Thyroid gland (tissue), 4 donors: ENCODE measurements at regions not wholly inside any gene's neighbourhood (a gene's known extent, or its start where the extent isn't known, plus 50 kb on each side); places are given as distances from the start of the nearest gene placed in this dataset.

ENCODE experiments used
- POLR2A ChIP-seq, 2 donors: fragments of 450-650 bp; IDR thresholded peaks; one replicate each; pipeline ENCODE4 v1.6.1; 2017; ENCODE audit warnings: antibody characterized with exemption in 2 of 2, mild to moderate bottlenecking in 2 of 2, moderate library complexity in 1 of 2
- TF ChIP-seq, protein P1 (sequence below), 6 experiments: fragments of 200-600 bp in 3 of 6; fragments of 450-650 bp in 3 of 6; sonication (generic) in 3 of 6; IDR thresholded peaks; one replicate each; pipeline ENCODE4 v1.5.1; 2016 to 2019; ENCODE audit warnings: antibody characterized with exemption in 6 of 6, mild to moderate bottlenecking in 2 of 6, inconsistent platforms in 1 of 6, moderate library complexity in 1 of 6

DNA sequence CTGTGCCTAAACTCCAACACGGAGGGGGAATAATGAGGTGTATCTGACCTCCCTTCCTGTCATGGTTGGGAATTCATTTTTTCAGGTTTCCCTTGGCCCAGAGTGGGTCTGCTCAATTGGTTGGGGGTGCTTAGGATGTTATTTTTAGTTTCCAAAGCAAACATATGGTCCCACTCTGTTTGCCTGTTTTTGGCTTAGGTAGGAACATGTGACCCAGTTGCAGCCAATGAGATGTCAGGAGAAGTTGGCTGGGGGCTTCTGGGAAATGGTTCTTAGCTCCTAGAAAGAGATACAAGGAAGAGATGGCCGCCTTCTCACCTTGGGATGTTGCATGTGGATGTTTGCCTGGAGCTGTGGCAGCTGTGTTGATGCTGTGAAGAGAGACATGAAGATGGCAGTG, 147.9 kb upstream of the RFLNA start:
- TF ChIP-seq POLR2A (IDR thresholded peaks at IDR 0.05), result no peak
- TF ChIP-seq, protein P1, sequence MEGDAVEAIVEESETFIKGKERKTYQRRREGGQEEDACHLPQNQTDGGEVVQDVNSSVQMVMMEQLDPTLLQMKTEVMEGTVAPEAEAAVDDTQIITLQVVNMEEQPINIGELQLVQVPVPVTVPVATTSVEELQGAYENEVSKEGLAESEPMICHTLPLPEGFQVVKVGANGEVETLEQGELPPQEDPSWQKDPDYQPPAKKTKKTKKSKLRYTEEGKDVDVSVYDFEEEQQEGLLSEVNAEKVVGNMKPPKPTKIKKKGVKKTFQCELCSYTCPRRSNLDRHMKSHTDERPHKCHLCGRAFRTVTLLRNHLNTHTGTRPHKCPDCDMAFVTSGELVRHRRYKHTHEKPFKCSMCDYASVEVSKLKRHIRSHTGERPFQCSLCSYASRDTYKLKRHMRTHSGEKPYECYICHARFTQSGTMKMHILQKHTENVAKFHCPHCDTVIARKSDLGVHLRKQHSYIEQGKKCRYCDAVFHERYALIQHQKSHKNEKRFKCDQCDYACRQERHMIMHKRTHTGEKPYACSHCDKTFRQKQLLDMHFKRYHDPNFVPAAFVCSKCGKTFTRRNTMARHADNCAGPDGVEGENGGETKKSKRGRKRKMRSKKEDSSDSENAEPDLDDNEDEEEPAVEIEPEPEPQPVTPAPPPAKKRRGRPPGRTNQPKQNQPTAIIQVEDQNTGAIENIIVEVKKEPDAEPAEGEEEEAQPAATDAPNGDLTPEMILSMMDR (IDR thresholded peaks at IDR 0.05), result no peak
